ENCODE measurements at regions not wholly inside any gene's neighbourhood (a gene's known extent, or its start where the extent isn't known, plus 50 kb on each side); places are given as distances from the start of the nearest gene placed in this dataset.

GRCh38 chr2:207394812-207395534 is 134.8 kb upstream of the CREB1 start (continued):
- TF ChIP-seq PKNOX1 (IDR thresholded peaks at IDR 0.05) = peak; percentile 23; the same call in 1 of the 2 replicates
- TF ChIP-seq ZNF277 (CRISPR knock-in tag; IDR thresholded peaks at IDR 0.05; ENCODE audit: borderline replicate concordance) = no peak
- TF ChIP-seq GABPB1 (CRISPR knock-in tag; IDR thresholded peaks at IDR 0.05) = no peak
- no peak for TF ChIP-seq HINFP (tag; conservative IDR thresholded peaks at IDR 0.05; ENCODE audit: low read depth)
- TF ChIP-seq NEUROD1 (IDR thresholded peaks at IDR 0.05; ENCODE audit: borderline replicate concordance, low read depth, low read length, partially characterized antibody) = no peak
- no peak for TF ChIP-seq MXD1 (CRISPR knock-in tag; IDR thresholded peaks at IDR 0.05; ENCODE audit: borderline replicate concordance, poor library complexity, severe bottlenecking)
- TF ChIP-seq PHF20 (IDR thresholded peaks at IDR 0.05; ENCODE audit: partially characterized antibody) = no peak
- no peak for TF ChIP-seq RREB1 (CRISPR knock-in tag; IDR thresholded peaks at IDR 0.05)
- no peak for TF ChIP-seq ZFP91 (CRISPR knock-in tag; IDR thresholded peaks at IDR 0.05)
- TF ChIP-seq E4F1 (CRISPR knock-in tag; IDR thresholded peaks at IDR 0.05; ENCODE audit: borderline replicate concordance) = no peak
- no peak for TF ChIP-seq ZNF12 (CRISPR knock-in tag; IDR thresholded peaks at IDR 0.05)

Data from K562 (cell line).